ENCODE measurements at regions not wholly inside any gene's neighbourhood (a gene's known extent, or its start where the extent isn't known, plus 50 kb on each side); places are given as distances from the start of the nearest gene placed in this dataset.

DNA sequence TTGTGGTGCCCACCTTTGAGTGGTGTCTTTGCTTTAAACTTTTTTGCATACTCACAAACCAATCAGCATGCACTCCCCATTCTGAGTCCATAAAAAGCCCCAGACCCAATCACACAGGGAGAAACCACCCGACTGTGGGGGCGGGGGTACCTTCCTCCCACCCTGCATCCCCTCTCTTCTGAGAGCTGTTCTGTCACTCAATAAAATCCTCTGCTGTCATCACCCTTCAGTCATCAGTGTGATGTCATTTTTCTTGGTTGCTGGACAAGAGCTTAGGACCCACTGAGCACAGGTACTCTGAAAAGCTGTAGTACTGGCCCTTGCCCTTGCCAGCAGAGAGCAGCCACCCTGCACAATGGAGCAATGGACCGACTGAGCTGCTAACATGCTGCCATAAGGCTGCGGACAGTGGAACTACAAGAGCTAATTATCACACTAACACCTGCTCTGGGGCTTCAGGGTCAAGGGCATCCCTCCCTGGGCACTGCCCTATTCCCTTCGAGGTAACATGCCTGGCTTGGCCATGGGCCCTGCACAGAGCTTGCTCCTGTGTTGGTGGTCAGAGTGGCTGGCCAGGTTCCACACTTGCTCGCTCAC is 62.9 kb upstream of the PGRMC2 start:
- peaks cover 0 to 11% (median 11%) of the 10 kb centered on the region in 4 donors for H3K4me1 ChIP-seq
- ATAC-seq (ENCODE audit: low FRiP score in 2 of 2) (no peak), DNase-seq (peak in 1 of 2 donors; percentile 16)
- H3K9me3 ChIP-seq: no peaks in the 10 kb centered on the region
- no peak overlapping the region for H3K4me3 ChIP-seq
- H3K27ac ChIP-seq: no peak overlapping the region
- H3K36me3 ChIP-seq: no peaks in the 10 kb centered on the region
- 86 to 97% methylated on average over 5 to 6 of the region's 6 CpGs for WGBS, 2 donors
- TF ChIP-seq POLR2A (IDR thresholded peaks at IDR 0.05) (no peak), EP300 (IDR thresholded peaks at IDR 0.05) (no peak), POLR2AphosphoS5 (IDR thresholded peaks at IDR 0.05) (no peak)
- TF ChIP-seq, protein P1, sequence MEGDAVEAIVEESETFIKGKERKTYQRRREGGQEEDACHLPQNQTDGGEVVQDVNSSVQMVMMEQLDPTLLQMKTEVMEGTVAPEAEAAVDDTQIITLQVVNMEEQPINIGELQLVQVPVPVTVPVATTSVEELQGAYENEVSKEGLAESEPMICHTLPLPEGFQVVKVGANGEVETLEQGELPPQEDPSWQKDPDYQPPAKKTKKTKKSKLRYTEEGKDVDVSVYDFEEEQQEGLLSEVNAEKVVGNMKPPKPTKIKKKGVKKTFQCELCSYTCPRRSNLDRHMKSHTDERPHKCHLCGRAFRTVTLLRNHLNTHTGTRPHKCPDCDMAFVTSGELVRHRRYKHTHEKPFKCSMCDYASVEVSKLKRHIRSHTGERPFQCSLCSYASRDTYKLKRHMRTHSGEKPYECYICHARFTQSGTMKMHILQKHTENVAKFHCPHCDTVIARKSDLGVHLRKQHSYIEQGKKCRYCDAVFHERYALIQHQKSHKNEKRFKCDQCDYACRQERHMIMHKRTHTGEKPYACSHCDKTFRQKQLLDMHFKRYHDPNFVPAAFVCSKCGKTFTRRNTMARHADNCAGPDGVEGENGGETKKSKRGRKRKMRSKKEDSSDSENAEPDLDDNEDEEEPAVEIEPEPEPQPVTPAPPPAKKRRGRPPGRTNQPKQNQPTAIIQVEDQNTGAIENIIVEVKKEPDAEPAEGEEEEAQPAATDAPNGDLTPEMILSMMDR (IDR thresholded peaks at IDR 0.05): no peak
- H3K27me3 ChIP-seq: no peaks in the 10 kb centered on the region

DNA sequence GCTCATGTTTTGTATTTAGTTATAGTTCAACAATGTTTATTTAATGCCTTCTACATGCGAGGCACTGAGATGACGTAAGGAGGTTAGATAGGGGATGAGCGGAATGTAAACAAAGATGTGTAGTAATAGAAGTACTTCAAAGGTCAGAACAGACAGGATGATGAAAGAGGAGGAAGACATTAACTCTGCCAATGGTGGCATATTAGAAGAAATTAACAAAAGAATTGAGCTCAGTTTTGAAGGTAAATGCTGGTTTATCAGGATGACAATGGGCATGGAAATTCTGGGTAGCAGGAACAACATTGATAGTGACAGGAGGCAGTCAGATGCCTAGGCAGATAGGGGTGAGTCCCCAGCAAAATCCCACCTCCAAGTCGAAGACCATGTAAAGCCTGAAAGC is 62.3 kb upstream of the PGRMC2 start:
- Histone ChIP-seq H3K36me3 (no peaks in the 10 kb centered on the region), H3K27ac (no peak overlapping the region), H3K4me1 (peaks cover 0 to 11% (median 10%) of the 10 kb centered on the region in 4 donors), H3K9me3 (no peaks in the 10 kb centered on the region), H3K27me3 (no peaks in the 10 kb centered on the region), H3K4me3 (no peak overlapping the region)
- TF ChIP-seq, protein P1 (IDR thresholded peaks at IDR 0.05): no peak
- no peak for TF ChIP-seq POLR2A (IDR thresholded peaks at IDR 0.05)
- no peak for TF ChIP-seq EP300 (IDR thresholded peaks at IDR 0.05)
- no peak for TF ChIP-seq POLR2AphosphoS5 (IDR thresholded peaks at IDR 0.05)
- 60 to 68% methylated on average over 4 of the region's 4 CpGs for WGBS, 2 donors
- no peak for DNase-seq
- ATAC-seq (ENCODE audit: low FRiP score in 2 of 2): no peak

DNA sequence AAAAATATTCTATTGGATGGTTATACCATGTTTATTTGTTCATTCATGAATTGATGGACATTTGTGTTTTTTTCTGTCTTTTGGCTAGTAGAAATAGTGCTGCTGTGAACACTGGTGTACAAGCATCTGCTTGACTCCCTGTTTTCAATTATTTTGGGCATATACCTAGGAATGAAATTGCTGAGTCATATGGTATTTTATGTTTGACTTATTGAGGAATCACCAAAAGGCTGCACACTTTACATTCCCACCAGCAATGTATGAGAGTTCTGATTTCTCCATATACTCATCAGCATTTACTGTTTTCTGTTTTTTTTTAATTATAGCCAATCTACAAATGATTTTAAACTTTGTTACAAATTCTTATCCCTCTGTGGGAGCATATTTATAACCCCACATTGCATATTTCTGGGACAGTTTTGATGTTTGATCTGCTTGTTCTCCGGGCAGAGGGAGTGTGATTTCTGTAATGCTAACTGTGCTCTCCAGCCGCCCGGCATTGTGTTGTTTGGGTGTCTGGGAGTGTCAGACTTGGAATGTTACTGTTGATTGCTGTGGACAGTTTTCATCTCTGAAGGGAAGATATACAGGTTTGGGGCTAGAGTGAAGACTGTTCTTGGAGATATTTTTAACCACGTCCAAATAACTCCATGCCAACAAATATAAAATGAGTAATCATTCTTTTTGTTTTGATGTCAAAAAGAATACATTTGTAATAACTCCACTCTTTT is 60.5 kb upstream of the PGRMC2 start:
- H3K27me3 ChIP-seq: no peaks in the 10 kb centered on the region
- no peaks in the 10 kb centered on the region for H3K36me3 ChIP-seq
- ATAC-seq (ENCODE audit: low FRiP score in 2 of 2) (peak in 1 of 2 donors; percentile 35), DNase-seq (no peak)
- no peaks in the 10 kb centered on the region for H3K4me1 ChIP-seq
- no peaks in the 10 kb centered on the region for H3K9me3 ChIP-seq
- WGBS, 2 donors: 76 to 88% methylated on average over 4 of the region's 4 CpGs
- H3K4me3 ChIP-seq: no peak overlapping the region
- TF ChIP-seq POLR2AphosphoS5 (IDR thresholded peaks at IDR 0.05) (no peak), POLR2A (IDR thresholded peaks at IDR 0.05) (no peak), EP300 (IDR thresholded peaks at IDR 0.05) (no peak)
- TF ChIP-seq, protein P1 (IDR thresholded peaks at IDR 0.05): no peak
- no peak overlapping the region for H3K27ac ChIP-seq

DNA sequence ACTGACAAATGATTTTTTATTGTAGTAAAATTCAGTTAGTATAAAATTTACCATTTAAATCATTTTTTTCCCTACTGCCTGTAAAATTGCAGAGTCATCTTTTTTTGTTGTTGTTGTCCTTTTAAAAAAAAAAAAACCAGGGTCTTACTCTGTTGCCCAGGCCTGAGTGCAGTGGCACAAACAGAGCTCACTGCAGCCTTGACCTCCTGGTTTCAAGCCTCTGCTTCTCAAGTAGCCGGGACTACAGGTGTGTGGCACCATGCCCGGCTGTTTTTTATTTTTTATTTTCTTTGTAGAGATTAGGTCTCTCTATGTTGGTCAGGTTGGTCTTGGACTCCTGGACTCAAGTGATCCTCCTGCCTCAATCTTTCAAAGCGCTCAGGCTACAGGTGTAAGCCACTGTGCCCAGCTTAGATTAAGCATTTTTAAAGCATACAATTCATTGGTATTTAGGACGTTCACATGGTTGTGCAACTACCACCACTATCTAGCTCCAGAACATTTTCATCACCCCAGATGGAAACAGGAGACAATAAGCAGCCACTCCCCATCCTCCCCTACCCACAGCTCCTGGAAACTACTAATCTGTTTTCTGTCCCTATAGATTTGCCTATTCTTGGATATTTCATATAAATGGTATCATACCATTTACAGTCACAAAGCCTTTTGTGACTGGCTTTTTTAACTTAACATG is 59.7 kb upstream of the PGRMC2 start:
- H3K36me3 ChIP-seq: no peaks in the 10 kb centered on the region
- H3K9me3 ChIP-seq: no peaks in the 10 kb centered on the region
- no peaks in the 10 kb centered on the region for H3K4me1 ChIP-seq
- DNase-seq (no peak), ATAC-seq (ENCODE audit: low FRiP score in 2 of 2) (peak in 1 of 2 donors; percentile 63)
- no peaks in the 10 kb centered on the region for H3K27me3 ChIP-seq
- TF ChIP-seq POLR2AphosphoS5 (IDR thresholded peaks at IDR 0.05): no peak
- TF ChIP-seq, protein P1 (IDR thresholded peaks at IDR 0.05): no peak
- TF ChIP-seq EP300 (IDR thresholded peaks at IDR 0.05): no peak
- TF ChIP-seq POLR2A (IDR thresholded peaks at IDR 0.05): no peak
- 71 to 76% methylated on average over 4 of the region's 4 CpGs for whole genome bisulfite sequencing, 2 donors
- H3K27ac ChIP-seq: no peak overlapping the region
- no peak overlapping the region for H3K4me3 ChIP-seq

Measured in upper lobe of left lung (tissue), 6 donors.